DND-41 (cell line): ENCODE measurements at regions not wholly inside any gene's neighbourhood (a gene's known extent, or its start where the extent isn't known, plus 50 kb on each side); places are given as distances from the start of the nearest gene placed in this dataset.
"Not testable (repeated sequence)": the region's sequence is repeated elsewhere in the genome, so short reads cannot be mapped to it uniquely, and the experiment has no call there.

Experiments used
- ATAC-seq: fragments of 200-7000 bp; cut with Tn5 transposase; 3 replicates; pipeline ENCODE4 v1.9.1; 2021; ENCODE audit warnings: low read depth; ENCODE audit not compliant: insufficient read depth
- DNase-seq: peaks from one replicate; pipeline ENCODE4 v3.0.0-alpha.2; 2020
- H2AFZ ChIP-seq: 2 replicates; pipeline ENCODE4 v1.6.0; 2012; ENCODE audit warnings: low read depth, low read length
- H3K27ac ChIP-seq: 2 replicates; pipeline ENCODE4 v1.5.1; 2012; ENCODE audit warnings: low read length, inconsistent platforms
- H3K27me3 ChIP-seq: fragments of 200-600 bp; sonication (generic); 2 replicates; pipeline ENCODE4 v1.6.0; 2012; ENCODE audit warnings: low read length, mild to moderate bottlenecking, inconsistent platforms; ENCODE audit not compliant: insufficient read depth, poor library complexity
- H3K36me3 ChIP-seq: 2 replicates; pipeline ENCODE4 v1.5.1; 2012; ENCODE audit warnings: low read length, inconsistent platforms; ENCODE audit not compliant: insufficient read depth
- H3K4me1 ChIP-seq: 2 replicates; pipeline ENCODE4 v1.5.1; 2012; ENCODE audit warnings: mild to moderate bottlenecking, low read length; ENCODE audit not compliant: insufficient read depth
- H3K4me2 ChIP-seq: 2 replicates; pipeline ENCODE4 v1.6.0; 2012; ENCODE audit warnings: mild to moderate bottlenecking, moderate library complexity, low read length, inconsistent platforms; ENCODE audit not compliant: insufficient read depth
- H3K4me3 ChIP-seq, 2 experiments: fragments of 200-600 bp in 1 of 2; shearing (Covaris generic) in 1 of 2; 2 replicates each; pipeline ENCODE4 v1.5.1; 2012 to 2016; ENCODE audit warnings: inconsistent platforms in 2 of 2, low read length in 2 of 2, mild to moderate bottlenecking in 2 of 2, low read depth in 1 of 2, moderate library complexity in 1 of 2
- H3K79me2 ChIP-seq: 2 replicates; pipeline ENCODE4 v1.6.0; 2012; ENCODE audit warnings: low read length, inconsistent platforms; ENCODE audit not compliant: insufficient read depth
- H3K9ac ChIP-seq: 2 replicates; pipeline ENCODE4 v1.6.0; 2012; ENCODE audit warnings: low read depth, mild to moderate bottlenecking, inconsistent platforms, low read length, moderate library complexity
- H3K9me3 ChIP-seq: 2 replicates; pipeline ENCODE4 v1.5.1; 2012; ENCODE audit warnings: low read length, moderate library complexity, mild to moderate bottlenecking, inconsistent platforms; ENCODE audit not compliant: insufficient read depth, severe bottlenecking
- H4K20me1 ChIP-seq: 2 replicates; pipeline ENCODE4 v1.6.0; 2012; ENCODE audit warnings: low read length; ENCODE audit not compliant: insufficient read depth
- CTCF ChIP-seq: IDR thresholded peaks from 2 replicates; pipeline ENCODE4 v1.5.1; 2012; ENCODE audit warnings: borderline replicate concordance, low read length, moderate library complexity, mild to moderate bottlenecking; ENCODE audit not compliant: poor library complexity, severe bottlenecking; ENCODE audit errors: extremely low read depth
- EZH2 ChIP-seq: IDR thresholded peaks from 3 replicates; pipeline ENCODE4 v1.6.1; 2012; ENCODE audit warnings: borderline replicate concordance, low read depth, mild to moderate bottlenecking, moderate library complexity, low read length, inconsistent platforms; ENCODE audit not compliant: severe bottlenecking

- Histone ChIP-seq H3K27ac (no peak overlapping the region), H3K4me1 (no peaks in the 10 kb centered on the region), H3K79me2 (no peaks in the 10 kb centered on the region), H3K9me3 (no peaks in the 10 kb centered on the region), H3K9ac (no peak overlapping the region), H3K36me3 (no peaks in the 10 kb centered on the region), H2AFZ (no peak overlapping the region), H3K4me2 (no peak overlapping the region), H3K27me3 (no peaks in the 10 kb centered on the region), H3K4me3 (no peak overlapping the region), H4K20me1 (no peaks in the 10 kb centered on the region)
- no peak for ATAC-seq
- TF ChIP-seq CTCF = no peak
- no peak for TF ChIP-seq EZH2
- DNase-seq = no peak
Measured at GRCh38 chr18:14945984-14946383, 198.0 kb downstream of the ANKRD30B start.

- not testable (repeated sequence) for H3K9ac ChIP-seq, H3K9me3 ChIP-seq, H3K27me3 ChIP-seq, ATAC-seq, H3K4me3 ChIP-seq, H4K20me1 ChIP-seq, H3K4me2 ChIP-seq, H2AFZ ChIP-seq, H3K79me2 ChIP-seq, H3K36me3 ChIP-seq, H3K4me1 ChIP-seq, DNase-seq, H3K27ac ChIP-seq
Measured at GRCh38 chr18:14946741-14947470, 198.9 kb downstream of the ANKRD30B start.

- ATAC-seq = no peak
- Histone ChIP-seq H3K27me3 (no peaks in the 10 kb centered on the region), H3K79me2 (no peaks in the 10 kb centered on the region), H3K4me3 (no peak overlapping the region), H3K9me3 (no peaks in the 10 kb centered on the region), H3K27ac (no peak overlapping the region), H3K4me2 (no peak overlapping the region), H3K36me3 (no peaks in the 10 kb centered on the region), H2AFZ (no peak overlapping the region), H3K4me1 (no peaks in the 10 kb centered on the region), H4K20me1 (no peaks in the 10 kb centered on the region), H3K9ac (no peak overlapping the region)
- TF ChIP-seq EZH2 (no peak), CTCF (no peak)
- DNase-seq = no peak
Measured at GRCh38 chr18:14947482-14948162, 199.7 kb downstream of the ANKRD30B start.

- ATAC-seq (no peak), DNase-seq (no peak)
- H3K36me3 ChIP-seq = no peaks in the 10 kb centered on the region
- no peaks in the 10 kb centered on the region for H3K9me3 ChIP-seq
- H3K27ac ChIP-seq = no peak overlapping the region
- no peak overlapping the region for H3K4me2 ChIP-seq
- H4K20me1 ChIP-seq = no peaks in the 10 kb centered on the region
- H3K27me3 ChIP-seq = no peaks in the 10 kb centered on the region
- TF ChIP-seq CTCF (no peak), EZH2 (no peak)
- no peak overlapping the region for H3K9ac ChIP-seq
- H3K79me2 ChIP-seq = no peaks in the 10 kb centered on the region
- no peak overlapping the region for H2AFZ ChIP-seq
- H3K4me1 ChIP-seq = no peaks in the 10 kb centered on the region
- no peak overlapping the region for H3K4me3 ChIP-seq
Measured at GRCh38 chr18:14948163-14948540, 200.2 kb downstream of the ANKRD30B start.
